ENCODE measurements at regions not wholly inside any gene's neighbourhood (a gene's known extent, or its start where the extent isn't known, plus 50 kb on each side); places are given as distances from the start of the nearest gene placed in this dataset.
"Not testable (repeated sequence)": the region's sequence is repeated elsewhere in the genome, so short reads cannot be mapped to it uniquely, and the experiment has no call there.

- TF ChIP-seq, protein P1, sequence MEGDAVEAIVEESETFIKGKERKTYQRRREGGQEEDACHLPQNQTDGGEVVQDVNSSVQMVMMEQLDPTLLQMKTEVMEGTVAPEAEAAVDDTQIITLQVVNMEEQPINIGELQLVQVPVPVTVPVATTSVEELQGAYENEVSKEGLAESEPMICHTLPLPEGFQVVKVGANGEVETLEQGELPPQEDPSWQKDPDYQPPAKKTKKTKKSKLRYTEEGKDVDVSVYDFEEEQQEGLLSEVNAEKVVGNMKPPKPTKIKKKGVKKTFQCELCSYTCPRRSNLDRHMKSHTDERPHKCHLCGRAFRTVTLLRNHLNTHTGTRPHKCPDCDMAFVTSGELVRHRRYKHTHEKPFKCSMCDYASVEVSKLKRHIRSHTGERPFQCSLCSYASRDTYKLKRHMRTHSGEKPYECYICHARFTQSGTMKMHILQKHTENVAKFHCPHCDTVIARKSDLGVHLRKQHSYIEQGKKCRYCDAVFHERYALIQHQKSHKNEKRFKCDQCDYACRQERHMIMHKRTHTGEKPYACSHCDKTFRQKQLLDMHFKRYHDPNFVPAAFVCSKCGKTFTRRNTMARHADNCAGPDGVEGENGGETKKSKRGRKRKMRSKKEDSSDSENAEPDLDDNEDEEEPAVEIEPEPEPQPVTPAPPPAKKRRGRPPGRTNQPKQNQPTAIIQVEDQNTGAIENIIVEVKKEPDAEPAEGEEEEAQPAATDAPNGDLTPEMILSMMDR (conservative IDR thresholded peaks at IDR 0.05; ENCODE audit: low read depth, low read length), result no peak
- H3K4me3 ChIP-seq (ENCODE audit: low read depth, low read length), result no peak overlapping the region
- DNase-seq (ENCODE audit: low read depth), result no peak
These were observed 105.3 kb upstream of the C2CD4B start for GRCh38 chr15:62270216-62270921.

GRCh38 chr15:62272290-62272689 lies 107.2 kb upstream of the C2CD4B start:
- no peak overlapping the region for H3K4me3 ChIP-seq (ENCODE audit: low read depth, low read length)
- TF ChIP-seq, protein P1 (conservative IDR thresholded peaks at IDR 0.05; ENCODE audit: low read depth, low read length), result no peak
- no peak for DNase-seq (ENCODE audit: low read depth)

DNA sequence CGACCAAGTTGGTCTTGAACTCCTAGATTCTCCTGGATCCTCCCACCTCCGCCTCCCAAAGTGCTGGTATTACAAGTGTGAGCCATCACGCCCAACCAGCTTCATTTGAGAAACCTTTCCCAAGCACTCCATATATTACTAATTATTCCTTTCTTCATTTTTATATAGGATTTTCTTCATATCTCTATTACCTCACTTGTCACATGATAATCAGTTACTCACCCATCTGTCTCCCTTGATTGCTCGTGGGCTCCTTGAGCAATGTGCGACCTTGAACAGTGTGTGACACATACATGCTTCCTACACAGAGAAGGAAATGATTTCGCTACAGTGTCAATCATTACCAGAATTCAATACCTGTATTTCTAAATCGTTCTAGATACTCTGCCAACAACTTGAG lies 110.7 kb upstream of the C2CD4B start:
- H3K4me3 ChIP-seq (ENCODE audit: low read depth, low read length), result no peak overlapping the region
- peak; percentile 22 for DNase-seq (ENCODE audit: low read depth)
- TF ChIP-seq, protein P1 (conservative IDR thresholded peaks at IDR 0.05; ENCODE audit: low read depth, low read length), result no peak

DNA sequence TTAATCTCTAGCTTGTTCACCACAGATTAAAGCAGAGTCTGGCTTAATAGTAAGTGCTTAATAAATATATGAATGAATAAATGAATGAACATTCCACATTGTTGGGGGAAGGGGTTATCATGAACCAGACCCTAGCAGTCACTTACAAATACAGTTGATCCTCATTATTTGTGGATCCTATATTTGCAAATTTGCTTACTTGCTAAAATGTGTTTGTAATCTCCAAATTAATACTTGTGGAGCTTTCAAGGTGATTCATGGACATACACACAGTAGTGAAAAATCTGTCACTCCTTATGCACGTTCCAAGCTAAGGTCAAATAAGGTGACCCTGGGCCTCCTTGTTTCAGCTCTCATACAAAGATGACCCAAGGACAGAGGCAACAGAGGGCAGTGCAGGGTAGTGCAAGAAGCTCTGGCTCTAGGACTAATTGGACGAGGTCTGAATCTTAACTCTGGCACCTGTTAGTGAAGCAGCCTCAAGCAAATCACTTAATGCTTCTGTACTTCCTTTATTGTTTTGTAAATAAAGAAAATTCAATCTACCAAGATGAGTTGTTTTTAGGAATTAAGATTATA lies 112.8 kb upstream of the C2CD4B start:
- TF ChIP-seq, protein P1 (conservative IDR thresholded peaks at IDR 0.05; ENCODE audit: low read depth, low read length), result peak; percentile 10
- DNase-seq (ENCODE audit: low read depth), result no peak
- no peak overlapping the region for H3K4me3 ChIP-seq (ENCODE audit: low read depth, low read length)

DNA sequence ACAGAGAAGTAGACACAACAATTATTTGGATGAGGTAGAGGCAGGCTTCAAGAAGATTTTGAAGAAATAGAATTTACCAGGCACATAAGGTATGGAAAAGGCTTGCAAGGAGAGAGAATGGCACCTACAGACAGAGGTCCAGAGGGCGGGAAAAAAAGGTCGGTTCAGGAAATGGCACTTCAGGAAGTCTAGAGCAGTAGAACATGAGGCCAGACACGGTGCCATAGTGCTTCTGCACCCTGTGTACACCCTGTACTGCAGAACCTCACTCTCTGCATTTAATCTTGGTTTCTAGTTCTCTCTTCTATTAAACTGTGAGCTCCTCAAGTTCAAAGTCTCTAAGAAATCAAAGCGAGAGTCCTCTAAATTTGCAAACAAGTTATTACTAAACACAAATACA lies 113.4 kb upstream of the C2CD4B start:
- TF ChIP-seq, protein P1 (conservative IDR thresholded peaks at IDR 0.05; ENCODE audit: low read depth, low read length), result no peak
- DNase-seq (ENCODE audit: low read depth), result no peak
- no peak overlapping the region for H3K4me3 ChIP-seq (ENCODE audit: low read depth, low read length)

GRCh38 chr15:62279041-62279440 lies 114.0 kb upstream of the C2CD4B start:
- TF ChIP-seq, protein P1 (conservative IDR thresholded peaks at IDR 0.05; ENCODE audit: low read depth, low read length), result no peak
- DNase-seq (ENCODE audit: low read depth), result no peak
- H3K4me3 ChIP-seq (ENCODE audit: low read depth, low read length), result no peak overlapping the region

- TF ChIP-seq, protein P1 (conservative IDR thresholded peaks at IDR 0.05; ENCODE audit: low read depth, low read length), result no peak
- no peak overlapping the region for H3K4me3 ChIP-seq (ENCODE audit: low read depth, low read length)
- no peak for DNase-seq (ENCODE audit: low read depth)
These were observed 115.5 kb upstream of the C2CD4B start for GRCh38 chr15:62280625-62281024.

DNA sequence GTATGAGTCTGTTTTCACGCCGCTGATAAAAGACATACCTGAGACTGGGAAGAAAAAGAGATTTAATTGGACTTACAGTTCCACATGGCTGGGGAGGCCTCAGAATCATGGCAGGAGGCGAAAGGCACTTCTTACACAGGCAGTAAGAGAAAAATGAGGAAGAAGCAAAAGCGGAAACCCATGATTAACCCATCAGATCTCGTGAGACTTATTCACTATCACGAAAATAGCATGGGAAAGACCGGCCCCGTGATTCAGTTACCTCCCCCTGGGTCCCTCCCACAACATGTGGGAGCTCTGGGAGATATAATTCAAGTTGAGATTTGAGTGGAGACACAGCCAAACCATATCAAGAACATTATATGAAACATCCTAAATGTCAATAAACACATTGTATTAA lies 116.7 kb upstream of the C2CD4B start:
- H3K4me3 ChIP-seq (ENCODE audit: low read depth, low read length); DNase-seq (ENCODE audit: low read depth): not testable (repeated sequence)

Measured in epithelial cell of proximal tubule (primary cell).